GM19351 (cell line): ENCODE measurements at regions not wholly inside any gene's neighbourhood (a gene's known extent, or its start where the extent isn't known, plus 50 kb on each side); places are given as distances from the start of the nearest gene placed in this dataset.
A peak's percentile ranks its signal among the peaks of the same experiment; 100 is the strongest.

ENCODE experiments used
- ATAC-seq: cut with Tn5 transposase; IDR thresholded peaks from one replicate; pipeline ENCODE4 v1.9.1; 2021; ENCODE audit warnings: mild to moderate bottlenecking, moderate library complexity; ENCODE audit not compliant: unreplicated experiment

GRCh38 chr4:46684041-46684440 lies 225.0 kb downstream of the COX7B2 start:
- no peak for ATAC-seq

DNA sequence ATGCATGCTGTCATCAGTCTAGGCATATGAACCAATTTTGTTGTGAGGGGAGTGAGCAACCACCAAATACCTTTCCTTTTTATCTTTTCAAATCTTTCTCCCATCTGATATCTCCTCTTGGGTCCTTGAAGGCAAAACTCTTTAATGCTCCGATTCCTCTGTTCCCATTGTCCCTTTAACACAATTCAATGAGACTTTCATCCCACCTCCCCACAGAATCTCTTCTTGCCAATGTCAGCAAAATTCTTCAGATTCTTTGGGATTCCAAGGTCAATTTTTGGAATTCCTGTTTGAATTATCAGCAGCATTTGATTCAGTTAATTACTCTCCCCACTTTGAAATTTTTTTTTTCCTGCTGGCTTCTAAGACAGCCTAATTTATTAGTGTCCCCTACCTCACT lies 232.7 kb downstream of the COX7B2 start:
- no peak for ATAC-seq

GRCh38 chr4:46674326-46674725 lies 234.7 kb downstream of the COX7B2 start:
- ATAC-seq = no peak

DNA sequence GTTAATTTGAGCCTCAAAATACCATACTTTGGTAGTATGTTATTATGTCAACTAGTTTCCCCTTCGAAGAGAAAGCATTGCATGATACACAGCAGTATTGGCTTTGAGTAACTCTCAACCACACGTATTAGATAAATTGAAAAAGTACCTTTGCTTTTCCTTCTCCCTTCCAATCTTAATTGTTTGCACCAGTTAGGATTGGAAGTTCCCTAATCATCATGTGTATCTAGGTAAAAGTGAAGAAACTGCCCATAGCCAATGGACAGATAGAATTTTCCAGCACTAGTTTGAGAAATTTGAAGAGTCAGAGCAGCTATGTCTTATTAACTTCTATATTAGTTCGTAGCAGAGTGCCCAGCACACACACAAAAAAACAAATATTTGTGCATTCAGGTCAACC lies 241.3 kb downstream of the COX7B2 start:
- no peak for ATAC-seq

DNA sequence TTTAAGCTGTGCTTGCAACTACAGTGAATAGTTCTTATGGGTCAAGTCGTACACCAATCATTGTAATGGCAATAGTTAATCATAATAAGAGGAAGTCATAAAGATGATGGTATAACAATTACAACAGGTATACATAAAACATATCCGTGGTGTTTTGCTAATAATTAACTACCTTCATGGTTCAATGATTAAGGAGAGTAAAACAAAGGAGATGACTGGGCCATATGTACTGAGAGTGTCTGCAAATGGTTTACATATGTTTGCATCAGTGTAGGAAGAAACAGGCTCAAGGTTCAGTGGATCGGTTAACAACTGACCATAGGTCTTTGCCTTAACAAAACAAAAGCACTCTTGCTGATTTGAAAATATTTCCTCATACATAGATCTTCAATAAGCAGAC lies 253.0 kb downstream of the COX7B2 start:
- no peak for ATAC-seq

- no peak for ATAC-seq
Observed at GRCh38 chr4:46653842-46654241, 255.2 kb downstream of the COX7B2 start.

DNA sequence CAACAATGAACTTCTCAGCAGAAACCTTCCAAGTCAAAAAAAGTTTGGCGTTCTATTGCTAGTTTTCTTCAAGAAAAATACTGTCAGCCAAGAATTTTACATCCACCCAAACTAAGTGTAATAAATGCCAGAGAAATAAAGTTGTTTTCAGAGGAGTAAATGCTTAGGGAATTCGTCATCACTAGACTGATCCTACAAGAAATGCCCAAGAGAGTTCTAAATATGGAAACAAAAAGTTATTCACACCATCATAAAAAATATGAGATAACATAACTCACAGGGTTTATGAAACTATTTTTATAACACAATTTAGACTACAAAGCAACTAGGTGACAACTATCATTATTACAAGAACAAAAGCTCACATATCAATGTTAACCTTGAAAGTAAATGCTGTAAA lies 259.5 kb upstream of the GABRA2 start:
- ATAC-seq = no peak

- peak; percentile 99 for ATAC-seq
Observed at GRCh38 chr4:46648088-46648744, 258.3 kb upstream of the GABRA2 start.

DNA sequence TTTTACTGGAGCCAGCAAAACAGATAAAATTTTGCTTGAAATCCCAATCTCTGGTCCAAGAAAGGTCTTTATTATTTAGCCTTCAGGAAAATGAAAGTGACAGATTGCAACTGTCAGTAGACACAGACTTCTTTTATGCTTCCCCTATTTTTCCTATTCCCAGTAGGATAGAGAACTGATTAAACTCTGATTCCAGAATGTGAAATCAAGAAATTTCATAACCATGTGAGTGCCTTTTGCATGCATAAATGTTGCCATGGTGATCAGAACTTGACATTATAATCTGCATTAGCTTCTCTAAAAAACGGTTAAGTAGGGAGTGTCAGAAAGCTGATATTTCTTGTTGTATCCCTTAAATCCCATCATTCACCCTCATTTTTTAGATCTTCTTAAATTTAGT lies 255.2 kb upstream of the GABRA2 start:
- ATAC-seq = no peak
